Karpas-422 (cell line): ENCODE measurements at regions not wholly inside any gene's neighbourhood (a gene's known extent, or its start where the extent isn't known, plus 50 kb on each side); places are given as distances from the start of the nearest gene placed in this dataset.

ENCODE experiments used
- DNase-seq: peaks from one replicate; pipeline ENCODE4 v3.0.0-alpha.2; 2015
- H2AFZ ChIP-seq: fragments of 200-600 bp; sonication (generic); 2 replicates; pipeline ENCODE4 v1.6.1; 2014; ENCODE audit warnings: antibody characterized with exemption, low read length, mixed read lengths
- H3K27ac ChIP-seq: fragments of 200-600 bp; sonication (generic); 2 replicates; pipeline ENCODE4 v1.5.1; 2014; ENCODE audit warnings: mild to moderate bottlenecking, low read length, moderate library complexity
- H3K27me3 ChIP-seq: fragments of 200-600 bp; sonication (generic); 2 replicates; pipeline ENCODE4 v1.6.1; 2014; ENCODE audit warnings: low read length, mixed read lengths
- H3K36me3 ChIP-seq: fragments of 200-600 bp; sonication (generic); 2 replicates; pipeline ENCODE4 v1.6.1; 2014; ENCODE audit warnings: low read length, mixed read lengths; ENCODE audit not compliant: insufficient read depth
- H3K4me1 ChIP-seq: fragments of 200-600 bp; sonication (generic); 2 replicates; pipeline ENCODE4 v1.6.1; 2014; ENCODE audit warnings: mild to moderate bottlenecking, low read length, mixed read lengths
- H3K4me2 ChIP-seq: fragments of 200-600 bp; sonication (generic); 2 replicates; pipeline ENCODE4 v1.6.1; 2014; ENCODE audit warnings: low read length, low read depth, mild to moderate bottlenecking; ENCODE audit not compliant: poor library complexity, severe bottlenecking
- H3K4me3 ChIP-seq: fragments of 200-600 bp; sonication (generic); 2 replicates; pipeline ENCODE4 v1.5.1; 2014; ENCODE audit warnings: mild to moderate bottlenecking, antibody characterized with exemption, low read length, mixed read lengths
- H3K79me2 ChIP-seq: fragments of 200-600 bp; sonication (generic); 2 replicates; pipeline ENCODE4 v1.6.1; 2014; ENCODE audit warnings: mild to moderate bottlenecking, low read length, mixed read lengths
- H3K9ac ChIP-seq: fragments of 200-600 bp; sonication (generic); 2 replicates; pipeline ENCODE4 v1.6.0; 2014; ENCODE audit warnings: low read length
- H3K9me2 ChIP-seq: fragments of 200-600 bp; sonication (generic), shearing (Covaris generic); replicated peaks from 2 replicates; pipeline ENCODE4 v1.6.0; 2014; ENCODE audit warnings: mild to moderate bottlenecking, low read length, moderate library complexity; ENCODE audit not compliant: insufficient read depth
- H3K9me3 ChIP-seq: fragments of 300-700, 200-600 bp; sonication (generic); 2 replicates; pipeline ENCODE4 v1.6.1; 2014; ENCODE audit warnings: low read length, mixed read lengths
- H4K20me1 ChIP-seq: fragments of 200-600 bp; sonication (generic); 2 replicates; pipeline ENCODE4 v1.6.1; 2014; ENCODE audit warnings: mild to moderate bottlenecking, antibody characterized with exemption, low read length, low read depth; ENCODE audit not compliant: insufficient read depth

DNA sequence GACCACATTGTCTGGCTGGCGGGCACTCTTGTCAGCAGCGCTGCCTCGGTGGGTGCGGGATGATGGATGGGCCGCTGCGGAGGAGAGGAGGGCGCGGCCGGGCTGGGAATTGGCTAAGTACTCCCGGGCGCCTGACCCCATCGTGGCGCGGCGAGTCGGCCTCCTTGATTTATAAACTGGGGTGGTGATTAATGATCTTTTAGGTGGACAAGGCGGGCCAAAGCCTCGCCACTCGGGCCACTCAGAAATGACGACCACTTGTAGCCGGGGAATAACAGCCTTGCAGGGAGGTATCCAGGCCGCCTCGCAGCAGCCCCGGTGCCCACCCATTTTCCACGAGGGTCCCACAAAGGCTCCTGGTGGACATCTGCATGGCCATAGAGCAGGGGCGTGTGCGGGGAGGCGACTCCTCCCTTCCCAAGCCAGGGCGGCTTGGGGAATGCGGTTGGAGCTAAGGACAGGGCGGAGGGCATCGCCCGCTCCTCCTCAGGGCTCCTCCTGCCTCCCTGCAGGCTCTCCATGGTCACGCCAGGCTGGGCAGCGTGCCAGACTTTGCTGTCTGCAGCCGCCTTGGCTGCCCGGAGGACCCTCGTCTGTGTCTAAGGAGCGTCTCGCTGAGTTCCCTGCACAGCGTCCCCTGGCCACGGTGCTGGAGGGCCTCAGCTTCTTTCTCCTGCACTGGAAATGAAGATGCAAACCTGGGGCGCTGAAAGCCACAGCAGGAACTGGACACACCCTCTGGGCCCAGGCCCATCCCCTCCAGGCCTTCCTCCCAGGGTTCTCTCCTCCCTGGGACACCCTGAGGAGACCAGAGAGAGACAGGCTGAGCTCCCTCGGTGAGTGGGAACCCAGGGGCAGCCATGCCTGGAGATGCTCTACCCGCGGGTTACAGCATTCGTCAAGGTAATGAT, 287.4 kb upstream of the IRX4 start:
- Histone ChIP-seq H3K4me2 (no peak overlapping the region), H3K27me3 (no peaks in the 10 kb centered on the region), H3K4me3 (no peak overlapping the region), H3K9me3 (no peaks in the 10 kb centered on the region), H2AFZ (no peak overlapping the region), H3K9me2 (no peaks in the 10 kb centered on the region), H3K4me1 (peaks cover 5% of the 10 kb centered on the region; the same call in 1 of the 2 replicates), H3K27ac (no peak overlapping the region), H3K9ac (no peak overlapping the region), H4K20me1 (no peaks in the 10 kb centered on the region), H3K79me2 (no peaks in the 10 kb centered on the region), H3K36me3 (no peaks in the 10 kb centered on the region)
- no peak for DNase-seq

DNA sequence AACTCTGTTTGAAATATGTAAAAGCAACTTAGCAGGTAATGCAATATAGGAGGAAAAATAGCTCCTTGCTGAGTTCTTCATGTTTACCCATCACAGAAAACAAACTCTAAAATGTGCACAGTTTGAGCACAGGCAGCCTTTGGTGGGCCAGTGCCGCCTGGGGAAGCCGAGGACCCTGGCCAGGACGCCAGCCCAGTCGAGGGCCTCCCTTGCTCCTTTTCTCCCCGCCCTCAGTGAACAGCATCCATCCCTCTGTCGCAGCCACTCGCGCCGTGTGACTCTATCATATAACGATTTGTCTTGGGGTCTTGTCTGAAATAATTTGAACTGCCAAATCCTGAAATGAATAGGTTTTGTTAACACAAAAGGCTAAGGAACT, 286.7 kb upstream of the IRX4 start:
- H4K20me1 ChIP-seq = no peaks in the 10 kb centered on the region
- H3K9me3 ChIP-seq = no peaks in the 10 kb centered on the region
- H3K79me2 ChIP-seq = no peaks in the 10 kb centered on the region
- no peak overlapping the region for H3K4me3 ChIP-seq
- no peak overlapping the region for H3K9ac ChIP-seq
- no peak overlapping the region for H2AFZ ChIP-seq
- H3K4me2 ChIP-seq = no peak overlapping the region
- H3K4me1 ChIP-seq = peaks cover 5% of the 10 kb centered on the region; the same call in 1 of the 2 replicates
- DNase-seq = no peak
- no peak overlapping the region for H3K27ac ChIP-seq
- H3K27me3 ChIP-seq = no peaks in the 10 kb centered on the region
- no peaks in the 10 kb centered on the region for H3K9me2 ChIP-seq
- no peaks in the 10 kb centered on the region for H3K36me3 ChIP-seq

- Histone ChIP-seq H3K27me3 (no peaks in the 10 kb centered on the region), H3K4me3 (no peak overlapping the region), H3K9me2 (no peaks in the 10 kb centered on the region), H3K9me3 (no peaks in the 10 kb centered on the region), H3K79me2 (no peaks in the 10 kb centered on the region), H4K20me1 (no peaks in the 10 kb centered on the region), H2AFZ (no peak overlapping the region), H3K9ac (no peak overlapping the region), H3K4me2 (no peak overlapping the region), H3K36me3 (no peaks in the 10 kb centered on the region), H3K27ac (no peak overlapping the region), H3K4me1 (peaks cover 5% of the 10 kb centered on the region; the same call in 1 of the 2 replicates)
- no peak for DNase-seq
Observed at GRCh38 chr5:2168601-2169429, 286.1 kb upstream of the IRX4 start.

GRCh38 chr5:2167671-2168070, 284.9 kb upstream of the IRX4 start:
- H3K9me3 ChIP-seq = no peaks in the 10 kb centered on the region
- H3K27me3 ChIP-seq = no peaks in the 10 kb centered on the region
- H3K4me2 ChIP-seq = no peak overlapping the region
- no peaks in the 10 kb centered on the region for H3K4me1 ChIP-seq
- H3K9ac ChIP-seq = no peak overlapping the region
- no peak for DNase-seq
- no peak overlapping the region for H3K4me3 ChIP-seq
- H3K9me2 ChIP-seq = no peaks in the 10 kb centered on the region
- H2AFZ ChIP-seq = no peak overlapping the region
- no peak overlapping the region for H3K27ac ChIP-seq
- H3K79me2 ChIP-seq = no peaks in the 10 kb centered on the region
- H4K20me1 ChIP-seq = no peaks in the 10 kb centered on the region
- no peaks in the 10 kb centered on the region for H3K36me3 ChIP-seq

DNA sequence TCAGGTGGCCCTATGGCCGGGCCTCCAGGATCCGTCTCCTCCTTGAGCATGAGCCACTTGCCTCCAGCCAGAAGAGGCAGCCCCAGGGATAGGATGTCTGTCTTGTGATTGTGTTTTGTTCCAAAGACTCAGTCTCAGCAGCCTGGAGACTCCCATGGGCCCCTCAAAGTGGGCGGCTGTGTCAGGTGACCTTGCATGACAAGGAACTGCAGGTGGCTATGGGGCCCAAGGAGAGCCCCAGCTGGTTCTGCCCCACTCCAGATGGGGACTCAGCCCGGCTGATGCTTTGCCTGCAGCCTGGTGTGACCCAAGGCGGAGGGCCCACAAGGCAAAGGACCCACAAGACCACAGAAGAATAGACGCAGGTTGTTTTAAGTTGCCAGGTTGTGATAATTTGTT, 284.3 kb upstream of the IRX4 start:
- Histone ChIP-seq H3K9me3 (no peaks in the 10 kb centered on the region), H3K9me2 (no peaks in the 10 kb centered on the region), H3K79me2 (no peaks in the 10 kb centered on the region), H3K27ac (no peak overlapping the region), H2AFZ (no peak overlapping the region), H3K27me3 (no peaks in the 10 kb centered on the region), H3K4me2 (no peak overlapping the region), H3K9ac (no peak overlapping the region), H4K20me1 (no peaks in the 10 kb centered on the region), H3K4me3 (no peak overlapping the region), H3K36me3 (no peaks in the 10 kb centered on the region), H3K4me1 (no peaks in the 10 kb centered on the region)
- DNase-seq = no peak

DNA sequence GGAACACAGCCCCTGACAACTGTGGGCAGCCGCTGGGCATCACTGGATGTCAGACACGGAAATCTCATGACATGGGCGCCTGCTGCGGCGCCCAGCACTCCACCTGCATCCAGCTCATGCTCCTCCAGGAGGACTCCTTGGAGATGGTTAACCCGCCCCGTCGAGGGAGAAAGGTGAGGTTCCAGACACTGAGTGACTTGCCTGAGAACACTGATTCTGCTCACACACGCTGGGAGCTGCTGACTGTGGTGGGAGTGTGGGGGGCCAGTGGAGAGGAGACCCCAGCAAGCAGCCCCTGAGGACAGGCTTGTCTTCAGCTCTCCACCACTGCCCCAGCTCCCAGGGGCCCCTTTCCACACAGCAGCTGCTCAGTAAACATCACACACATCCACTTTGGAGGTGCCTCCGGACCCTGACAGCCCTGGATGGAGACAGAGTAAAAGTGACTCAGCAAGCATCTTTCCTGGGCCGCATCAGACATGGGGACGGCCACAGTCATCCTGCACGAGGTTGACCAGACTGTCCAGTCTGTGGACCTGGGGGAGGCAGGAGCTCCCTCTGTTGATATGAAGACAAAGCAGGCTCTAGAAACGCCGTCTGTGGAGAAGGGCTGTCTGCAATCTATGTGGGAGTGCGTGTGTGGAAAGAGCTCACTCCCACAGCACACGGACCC, 283.7 kb upstream of the IRX4 start:
- Histone ChIP-seq H4K20me1 (no peaks in the 10 kb centered on the region), H3K4me2 (no peak overlapping the region), H3K4me1 (no peaks in the 10 kb centered on the region), H2AFZ (no peak overlapping the region), H3K36me3 (no peaks in the 10 kb centered on the region), H3K4me3 (no peak overlapping the region), H3K9me2 (no peaks in the 10 kb centered on the region), H3K27me3 (no peaks in the 10 kb centered on the region), H3K9ac (no peak overlapping the region), H3K27ac (no peak overlapping the region), H3K9me3 (no peaks in the 10 kb centered on the region), H3K79me2 (no peaks in the 10 kb centered on the region)
- no peak for DNase-seq

DNA sequence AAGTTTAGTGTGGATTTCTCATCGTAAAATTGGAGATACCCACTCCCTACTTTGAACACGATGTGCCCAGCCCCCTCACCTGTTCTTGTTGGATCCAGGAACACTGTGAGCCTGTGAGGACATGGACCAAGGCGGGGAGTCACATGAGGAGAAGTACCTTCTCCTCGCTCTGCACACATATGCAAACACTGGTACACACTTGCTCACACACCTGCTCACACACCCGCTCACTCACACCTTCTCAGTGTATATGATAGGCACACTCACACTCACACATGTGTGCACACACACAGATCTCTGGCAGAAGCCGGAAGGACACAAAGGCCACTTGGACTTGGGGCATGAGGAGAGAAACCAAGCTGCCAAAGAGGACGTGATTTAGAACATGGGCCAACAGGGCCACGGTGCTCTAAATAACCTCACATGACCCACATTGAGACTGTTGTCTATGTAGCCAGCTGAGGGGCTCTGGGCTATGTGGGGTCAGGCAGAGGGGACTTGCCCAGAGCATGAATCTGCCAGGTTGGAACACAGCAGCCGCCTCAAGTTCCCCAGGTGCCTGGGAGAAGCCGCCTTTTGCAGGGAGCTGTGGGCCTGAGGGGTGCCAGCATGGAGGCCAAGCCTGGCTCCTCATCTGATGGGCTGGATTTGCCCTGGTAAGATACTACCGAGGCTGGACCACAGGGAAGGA, 283.0 kb upstream of the IRX4 start:
- Histone ChIP-seq H3K4me1 (no peaks in the 10 kb centered on the region), H3K36me3 (no peaks in the 10 kb centered on the region), H3K4me2 (no peak overlapping the region), H3K9me3 (no peaks in the 10 kb centered on the region), H4K20me1 (no peaks in the 10 kb centered on the region), H3K79me2 (no peaks in the 10 kb centered on the region), H2AFZ (no peak overlapping the region), H3K27ac (no peak overlapping the region), H3K9ac (no peak overlapping the region), H3K9me2 (no peaks in the 10 kb centered on the region), H3K4me3 (no peak overlapping the region), H3K27me3 (no peaks in the 10 kb centered on the region)
- DNase-seq = no peak
